ENCODE measurements at regions not wholly inside any gene's neighbourhood (a gene's known extent, or its start where the extent isn't known, plus 50 kb on each side); places are given as distances from the start of the nearest gene placed in this dataset.

- peak; percentile 88 for ATAC-seq
Observed at GRCh38 chr7:116434820-116435341, 64.7 kb upstream of the CAV2 start.

GRCh38 chr7:116436305-116436826, 63.2 kb upstream of the CAV2 start:
- TF ChIP-seq ZNF565 (CRISPR knock-in tag; conservative IDR thresholded peaks at IDR 0.05; ENCODE audit: low read depth) (no peak), ZNF70 (CRISPR knock-in tag; IDR thresholded peaks at IDR 0.05) (no peak), RARB (CRISPR knock-in tag; IDR thresholded peaks at IDR 0.05) (no peak), POU6F1 (CRISPR knock-in tag; IDR thresholded peaks at IDR 0.05; ENCODE audit: borderline replicate concordance, low read depth) (no peak), TSHZ2 (CRISPR knock-in tag; IDR thresholded peaks at IDR 0.05) (no peak), SNAI2 (CRISPR knock-in tag; IDR thresholded peaks at IDR 0.05) (no peak), GLIS3 (CRISPR knock-in tag; IDR thresholded peaks at IDR 0.05) (no peak), TCF4 (CRISPR knock-in tag; IDR thresholded peaks at IDR 0.05; ENCODE audit: borderline replicate concordance) (no peak), ZFP30 (CRISPR knock-in tag; IDR thresholded peaks at IDR 0.05) (no peak), PATZ1 (CRISPR knock-in tag; IDR thresholded peaks at IDR 0.05; ENCODE audit: borderline replicate concordance) (no peak), ZFP3 (CRISPR knock-in tag; IDR thresholded peaks at IDR 0.05) (no peak), BACH2 (CRISPR knock-in tag; IDR thresholded peaks at IDR 0.05; ENCODE audit: borderline replicate concordance) (no peak), CSRNP3 (CRISPR knock-in tag; IDR thresholded peaks at IDR 0.05) (no peak), ISL1 (CRISPR knock-in tag; IDR thresholded peaks at IDR 0.05) (no peak), PPARA (CRISPR knock-in tag; IDR thresholded peaks at IDR 0.05; ENCODE audit: borderline replicate concordance) (no peak), CREB5 (CRISPR knock-in tag; IDR thresholded peaks at IDR 0.05; ENCODE audit: low read depth) (no peak)
- no peak for ATAC-seq

More at GRCh38 chr7:116434820-116435341, 64.7 kb upstream of the CAV2 start:
- TF ChIP-seq CSDC2 (CRISPR knock-in tag; IDR thresholded peaks at IDR 0.05) (no peak), OSR1 (CRISPR knock-in tag; IDR thresholded peaks at IDR 0.05) (0 out of 2 replicates have a peak, but pooled peaks have one; percentile 36), ZNF8 (CRISPR knock-in tag; IDR thresholded peaks at IDR 0.05) (no peak), RARB (CRISPR knock-in tag; IDR thresholded peaks at IDR 0.05) (no peak), TCF4 (CRISPR knock-in tag; IDR thresholded peaks at IDR 0.05; ENCODE audit: borderline replicate concordance) (no peak)

- ATAC-seq = peak; percentile 37
- TF ChIP-seq ZFP3 (CRISPR knock-in tag; IDR thresholded peaks at IDR 0.05) (no peak), POU6F1 (CRISPR knock-in tag; IDR thresholded peaks at IDR 0.05; ENCODE audit: borderline replicate concordance, low read depth) (no peak), TSHZ2 (CRISPR knock-in tag; IDR thresholded peaks at IDR 0.05) (no peak), PPARA (CRISPR knock-in tag; IDR thresholded peaks at IDR 0.05; ENCODE audit: borderline replicate concordance) (no peak), ZNF70 (CRISPR knock-in tag; IDR thresholded peaks at IDR 0.05) (no peak), PATZ1 (CRISPR knock-in tag; IDR thresholded peaks at IDR 0.05; ENCODE audit: borderline replicate concordance) (no peak), ZFP30 (CRISPR knock-in tag; IDR thresholded peaks at IDR 0.05) (no peak), ISL1 (CRISPR knock-in tag; IDR thresholded peaks at IDR 0.05) (no peak), TCF4 (CRISPR knock-in tag; IDR thresholded peaks at IDR 0.05; ENCODE audit: borderline replicate concordance) (no peak), ZNF8 (CRISPR knock-in tag; IDR thresholded peaks at IDR 0.05) (no peak), SNAI2 (CRISPR knock-in tag; IDR thresholded peaks at IDR 0.05) (no peak)
Observed at GRCh38 chr7:116438267-116438666, 61.3 kb upstream of the CAV2 start.

All from SK-N-SH treated with all-trans-retinoic acid at 6 μM for 48 hours (cell line).